HCT116 (cell line): ENCODE measurements at regions not wholly inside any gene's neighbourhood (a gene's known extent, or its start where the extent isn't known, plus 50 kb on each side); places are given as distances from the start of the nearest gene placed in this dataset.

Experiments used
- ATAC-seq: fragments of 200-7000 bp; cut with Tn5 transposase; 2 replicates; pipeline ENCODE4 v1.9.1; 2020; ENCODE audit warnings: mild to moderate bottlenecking, moderate library complexity
- BruUV-seq: library from RNA; stranded (reverse); fragments of 400-500 nt; replicated peaks from 2 replicates; lab custom pipeline; 2021; lab: Mats Ljungman, UMichigan
- CTCF ChIA-PET: fragments of 300-600 bp; sonication (Branson Sonifier 250); formaldehyde crosslinking; loops from one replicate; lab custom pipeline; 2021; ENCODE audit warnings: antibody characterized with exemption; lab: Charles Lee
- POLR2A ChIA-PET: fragments of 300-600, 350-600 bp; sonication (Branson Sonifier 250); formaldehyde crosslinking; loops from one replicate; lab custom pipeline; 2021; ENCODE audit warnings: antibody characterized with exemption; lab: Charles Lee
- RAD21 ChIA-PET, 2 experiments: fragments of 300-600 bp; sonication (Branson Sonifier 250); formaldehyde crosslinking; loops; one replicate each; lab custom pipeline; 2023; ENCODE audit warnings: low total read pairs in 2 of 2; ENCODE audit not compliant: uncharacterized antibody in 2 of 2, unreplicated experiment in 2 of 2, low non-redundant PET in 1 of 2; lab: Charles Lee
- DNase-seq: peaks from one replicate; pipeline ENCODE4 v3.0.0-alpha.2; 2010; ENCODE audit warnings: low read depth, low spot score
- H2AFZ ChIP-seq: fragments of 200-600 bp; shearing (Covaris generic), sonication (generic); 2 replicates; pipeline ENCODE4 v1.6.1; 2017; ENCODE audit warnings: low read depth, mixed run types, mixed read lengths, antibody characterized with exemption, low read length; ENCODE audit not compliant: poor library complexity, severe bottlenecking
- H3K27ac ChIP-seq: 2 replicates; pipeline ENCODE4 v1.5.1; 2012; ENCODE audit warnings: low read depth, low read length
- H3K27me3 ChIP-seq: fragments of 200-600 bp; sonication (generic); 2 replicates; pipeline ENCODE4 v1.6.1; 2016; ENCODE audit warnings: mixed run types, low read length, mixed read lengths; ENCODE audit not compliant: insufficient read depth
- H3K36me3 ChIP-seq, 2 experiments: fragments of 200-500 bp in 1 of 2; fragments of 200-600 bp in 1 of 2; sonication (Bioruptor generic) in 1 of 2; sonication (generic) in 1 of 2; 2 replicates each; pipeline versions ENCODE4 v1.5.1 to v1.6.1; 2014 to 2016; ENCODE audit warnings: low read length in 2 of 2, inconsistent platforms in 1 of 2, mixed read lengths in 1 of 2, mixed run types in 1 of 2; ENCODE audit not compliant: insufficient read depth in 2 of 2, control insufficient read depth in 1 of 2
- H3K4me1 ChIP-seq, 2 experiments: fragments of 200-600 bp in 1 of 2; sonication (generic) in 1 of 2; 2 replicates each; pipeline versions ENCODE4 v1.5.1 to v1.6.1; 2012 to 2017; ENCODE audit warnings: low read length in 2 of 2, inconsistent platforms in 1 of 2, mild to moderate bottlenecking in 1 of 2, mixed read lengths in 1 of 2, mixed run types in 1 of 2, moderate library complexity in 1 of 2; ENCODE audit not compliant: insufficient read depth in 2 of 2, control insufficient read depth in 1 of 2
- H3K4me2 ChIP-seq: fragments of 200-600 bp; sonication (generic); 2 replicates; pipeline ENCODE4 v1.6.1; 2017; ENCODE audit warnings: mixed run types, low read length, mixed read lengths
- H3K4me3 ChIP-seq, 2 experiments: fragments of 200-600 bp in 1 of 2; sonication (generic) in 1 of 2; replicated peaks in 1 of 2; 2 replicates each; pipeline ENCODE4 v1.5.1; 2011 to 2016; ENCODE audit warnings: low read length in 2 of 2, control low read depth in 1 of 2, low read depth in 1 of 2, mild to moderate bottlenecking in 1 of 2, mixed read lengths in 1 of 2, mixed run types in 1 of 2
- H3K79me2 ChIP-seq: fragments of 200-600 bp; sonication (generic); 2 replicates; pipeline ENCODE4 v1.6.1; 2017; ENCODE audit warnings: mild to moderate bottlenecking, mixed run types, low read length, moderate library complexity, mixed read lengths; ENCODE audit not compliant: insufficient read depth
- H3K9ac ChIP-seq: fragments of 200-600 bp; sonication (generic); 2 replicates; pipeline ENCODE4 v1.6.1; 2016; ENCODE audit warnings: low read length, mixed read lengths
- H3K9me2 ChIP-seq: fragments of 200-600 bp; sonication (generic), shearing (Covaris generic); 2 replicates; pipeline ENCODE4 v1.6.1; 2017; ENCODE audit warnings: mixed run types, mild to moderate bottlenecking, moderate library complexity; ENCODE audit not compliant: insufficient read depth
- H3K9me3 ChIP-seq, 2 experiments: fragments of 200-500 bp in 1 of 2; fragments of 200-600 bp in 1 of 2; sonication (Bioruptor generic) in 1 of 2; sonication (generic) in 1 of 2; 2 replicates each; pipeline ENCODE4 v1.6.1; 2014 to 2017; ENCODE audit warnings: low read length in 2 of 2, mixed read lengths in 2 of 2, inconsistent platforms in 1 of 2, low read depth in 1 of 2, mild to moderate bottlenecking in 1 of 2, mixed run types in 1 of 2, moderate library complexity in 1 of 2; ENCODE audit not compliant: control insufficient read depth in 1 of 2, insufficient read depth in 1 of 2
- H4K20me1 ChIP-seq: fragments of 200-600 bp; sonication (generic), shearing (Covaris generic); 2 replicates; pipeline ENCODE4 v1.6.1; 2017; ENCODE audit warnings: mixed run types, mild to moderate bottlenecking, moderate library complexity; ENCODE audit not compliant: insufficient read depth
- CBX3 ChIP-seq: IDR thresholded peaks from 2 replicates; pipeline ENCODE4 v1.6.1; 2012; ENCODE audit warnings: low read depth
- CEBPB ChIP-seq: IDR thresholded peaks from 2 replicates; pipeline ENCODE4 v1.6.1; 2012; ENCODE audit warnings: low read depth
- EGR1 ChIP-seq: IDR thresholded peaks from 2 replicates; pipeline ENCODE4 v1.6.1; 2012; ENCODE audit warnings: low read depth
- ELF1 ChIP-seq: IDR thresholded peaks from 2 replicates; pipeline ENCODE4 v1.6.1; 2012; ENCODE audit warnings: low read depth, borderline replicate concordance
- EZH2 ChIP-seq: fragments of 200-600 bp; sonication (generic); IDR thresholded peaks from 2 replicates; pipeline ENCODE4 v1.6.1; 2017; ENCODE audit warnings: antibody characterized with exemption, mixed run types
- EZH2phosphoT487 ChIP-seq: fragments of 200-600 bp; IDR thresholded peaks from 2 replicates; pipeline ENCODE4 v1.6.1; 2018; ENCODE audit warnings: antibody characterized with exemption, borderline replicate concordance
- FOSL1 ChIP-seq: IDR thresholded peaks from 2 replicates; pipeline ENCODE4 v1.6.1; 2012; ENCODE audit warnings: low read depth
- JUND ChIP-seq: IDR thresholded peaks from 2 replicates; pipeline ENCODE4 v1.6.1; 2012
- MAX ChIP-seq: IDR thresholded peaks from 2 replicates; pipeline ENCODE4 v1.6.1; 2012
- POLR2A ChIP-seq: IDR thresholded peaks from 2 replicates; pipeline ENCODE4 v1.7.0; 2011; ENCODE audit warnings: borderline replicate concordance; ENCODE audit not compliant: insufficient read depth, insufficient read length; ENCODE audit errors: extremely low read depth
- RAD21 ChIP-seq: IDR thresholded peaks from 2 replicates; pipeline ENCODE4 v1.6.1; 2012; ENCODE audit warnings: low read depth, mild to moderate bottlenecking
- SIN3A ChIP-seq: IDR thresholded peaks from 2 replicates; pipeline ENCODE4 v1.6.1; 2012; ENCODE audit warnings: low read depth
- SP1 ChIP-seq: IDR thresholded peaks from 2 replicates; pipeline ENCODE4 v1.6.1; 2012; ENCODE audit warnings: low read depth
- ZFX ChIP-seq: fragments of 450-650 bp; IDR thresholded peaks from 2 replicates; pipeline ENCODE4 v1.6.1; 2017
- ZNF274 ChIP-seq: fragments of 200-500 bp; sonication (Bioruptor generic); IDR thresholded peaks from 2 replicates; pipeline ENCODE4 v1.6.1; 2014; ENCODE audit warnings: mild to moderate bottlenecking, low read depth, low read length, inconsistent platforms
- intact Hi-C: fragments of 100-400 bp; cut with micrococcal nuclease; formaldehyde crosslinking; loops from 2 replicates; pipeline ENCODE4 v1.10.0; 2022
- TF ChIP-seq, protein P1 (sequence below), 3 experiments: fragments of 200-600 bp in 1 of 3; sonication (generic) in 1 of 3; IDR thresholded peaks in 2 of 3; conservative IDR thresholded peaks in 1 of 3; 2 replicates each; pipeline ENCODE4 v1.5.1; 2012 to 2017; ENCODE audit warnings: low read depth in 2 of 3, low read length in 2 of 3, antibody characterized with exemption in 1 of 3, borderline replicate concordance in 1 of 3, control low read depth in 1 of 3, mild to moderate bottlenecking in 1 of 3, mixed read lengths in 1 of 3, mixed run types in 1 of 3, moderate library complexity in 1 of 3; ENCODE audit not compliant: insufficient read depth in 1 of 3

DNA sequence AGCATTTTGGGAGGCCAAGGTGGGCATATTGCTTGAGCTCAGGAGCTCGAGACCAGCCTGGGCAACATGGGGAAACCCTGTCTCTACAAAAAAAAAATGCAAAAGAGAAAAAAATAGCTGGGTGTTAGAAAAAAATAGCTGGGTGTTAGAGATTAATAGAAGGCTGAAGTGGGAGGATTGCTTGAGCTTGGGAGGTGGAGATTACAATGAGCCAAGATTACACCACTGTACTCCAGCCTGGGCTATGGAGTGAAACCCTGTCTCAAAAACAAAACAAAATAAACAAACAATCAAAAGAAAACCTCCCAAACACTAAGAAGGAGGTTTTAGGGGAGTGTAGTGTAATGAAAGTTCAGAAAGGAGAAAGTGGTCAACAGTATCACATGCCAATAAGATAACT is 202.1 kb downstream of the FLRT2 start:
- intact Hi-C loops = no loop called here
- no peak for ATAC-seq
- Histone ChIP-seq H3K9me3 (peaks cover 5 to 9% of the 10 kb centered on the region in 2 experiments; a peak in 2 of 4 replicates), H3K4me2 (no peak overlapping the region), H2AFZ (no peak overlapping the region), H3K27ac (no peak overlapping the region), H3K9ac (no peak overlapping the region), H3K4me3 (no peak overlapping the region), H3K36me3 (no peaks in the 10 kb centered on the region), H3K9me2 (no peaks in the 10 kb centered on the region), H4K20me1 (no peaks in the 10 kb centered on the region), H3K79me2 (no peaks in the 10 kb centered on the region), H3K27me3 (no peaks in the 10 kb centered on the region), H3K4me1 (no peaks in the 10 kb centered on the region)
- ChIA-PET POLR2A (no interaction called here), RAD21 (no interaction called here), CTCF (no interaction called here)
- BruUV-seq = no TSS peak
- no peak for DNase-seq
- TF ChIP-seq, protein P1, sequence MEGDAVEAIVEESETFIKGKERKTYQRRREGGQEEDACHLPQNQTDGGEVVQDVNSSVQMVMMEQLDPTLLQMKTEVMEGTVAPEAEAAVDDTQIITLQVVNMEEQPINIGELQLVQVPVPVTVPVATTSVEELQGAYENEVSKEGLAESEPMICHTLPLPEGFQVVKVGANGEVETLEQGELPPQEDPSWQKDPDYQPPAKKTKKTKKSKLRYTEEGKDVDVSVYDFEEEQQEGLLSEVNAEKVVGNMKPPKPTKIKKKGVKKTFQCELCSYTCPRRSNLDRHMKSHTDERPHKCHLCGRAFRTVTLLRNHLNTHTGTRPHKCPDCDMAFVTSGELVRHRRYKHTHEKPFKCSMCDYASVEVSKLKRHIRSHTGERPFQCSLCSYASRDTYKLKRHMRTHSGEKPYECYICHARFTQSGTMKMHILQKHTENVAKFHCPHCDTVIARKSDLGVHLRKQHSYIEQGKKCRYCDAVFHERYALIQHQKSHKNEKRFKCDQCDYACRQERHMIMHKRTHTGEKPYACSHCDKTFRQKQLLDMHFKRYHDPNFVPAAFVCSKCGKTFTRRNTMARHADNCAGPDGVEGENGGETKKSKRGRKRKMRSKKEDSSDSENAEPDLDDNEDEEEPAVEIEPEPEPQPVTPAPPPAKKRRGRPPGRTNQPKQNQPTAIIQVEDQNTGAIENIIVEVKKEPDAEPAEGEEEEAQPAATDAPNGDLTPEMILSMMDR (IDR thresholded peaks at IDR 0.05 in 2 of 3, conservative IDR thresholded peaks at IDR 0.05 in 1 of 3; ENCODE audit: borderline replicate concordance in 1 of 3, insufficient read depth in 1 of 3, low read depth in 2 of 3, low read length in 2 of 3) = no peak
- TF ChIP-seq JUND = no peak

DNA sequence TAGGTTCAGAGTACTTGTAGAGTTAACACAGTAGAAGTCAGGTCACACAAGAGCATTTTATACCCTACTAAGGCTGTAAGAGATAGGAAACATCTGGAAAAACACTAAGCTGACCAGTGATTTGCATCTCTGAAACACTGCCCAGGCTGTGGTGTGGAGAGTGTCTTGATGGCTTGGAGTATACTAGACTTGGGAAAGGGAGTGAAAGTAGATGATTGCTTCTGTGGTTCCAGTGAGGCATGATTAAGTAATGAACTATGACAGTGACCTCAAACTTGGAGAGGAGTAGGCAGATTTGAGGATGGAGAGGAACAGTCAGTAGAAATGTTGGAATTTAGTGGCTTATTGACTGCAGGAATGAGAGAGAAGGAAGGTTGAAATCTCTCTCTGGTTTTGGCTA is 201.2 kb downstream of the FLRT2 start:
- DNase-seq (no peak), ATAC-seq (no peak)
- intact Hi-C loops = no loop called here
- no peak overlapping the region for H3K27ac ChIP-seq
- POLR2A ChIA-PET = no interaction called here
- peaks cover 5 to 9% of the 10 kb centered on the region in 2 experiments; a peak in 2 of 4 replicates for H3K9me3 ChIP-seq
- TF ChIP-seq SP1 = no peak
- no peak for TF ChIP-seq FOSL1
- no peak for TF ChIP-seq EGR1
- TF ChIP-seq CEBPB = no peak
- no peak for TF ChIP-seq MAX
- TF ChIP-seq, protein P1 (IDR thresholded peaks at IDR 0.05 in 2 of 3, conservative IDR thresholded peaks at IDR 0.05 in 1 of 3; ENCODE audit: borderline replicate concordance in 1 of 3, insufficient read depth in 1 of 3, low read depth in 2 of 3, low read length in 2 of 3) = no peak
- no peak for TF ChIP-seq RAD21
- no peak for TF ChIP-seq EZH2phosphoT487
- TF ChIP-seq ZNF274 = no peak
- TF ChIP-seq JUND = no peak
- TF ChIP-seq ELF1 = no peak
- TF ChIP-seq POLR2A = no peak
- TF ChIP-seq ZFX = no peak
- no peak for TF ChIP-seq CBX3
- TF ChIP-seq SIN3A = no peak
- no peak for TF ChIP-seq EZH2
- TF ChIP-seq, all 23 proteins: peak for 0
- Histone ChIP-seq H3K36me3 (no peaks in the 10 kb centered on the region), H4K20me1 (no peaks in the 10 kb centered on the region), H3K4me1 (no peaks in the 10 kb centered on the region), H3K27me3 (no peaks in the 10 kb centered on the region), H3K79me2 (no peaks in the 10 kb centered on the region), H3K4me3 (no peak overlapping the region), H3K9me2 (no peaks in the 10 kb centered on the region), H3K9ac (no peak overlapping the region), H2AFZ (no peak overlapping the region), H3K4me2 (no peak overlapping the region)
- CTCF ChIA-PET = no interaction called here
- BruUV-seq = no TSS peak
- RAD21 ChIA-PET = no interaction called here
